Left lung (tissue), 4 donors: ENCODE measurements at regions not wholly inside any gene's neighbourhood (a gene's known extent, or its start where the extent isn't known, plus 50 kb on each side); places are given as distances from the start of the nearest gene placed in this dataset.
A peak's percentile ranks its signal among the peaks of the same experiment; 100 is the strongest.
"Not testable (repeated sequence)": the region's sequence is repeated elsewhere in the genome, so short reads cannot be mapped to it uniquely, and the experiment has no call there.

Source experiments
- ATAC-seq: fragments of 200-7000 bp; cut with Tn5 transposase; one replicate; pipeline ENCODE4 v1.9.1; 2020; ENCODE audit warnings: moderate library complexity
- DNase-seq, 4 donors: peaks; one replicate each; pipeline ENCODE4 v3.0.0-alpha.2; 2013 to 2020
- H3K27ac ChIP-seq, 2 donors: fragments of 200-600 bp; sonication (generic) in 1 of 2; one replicate each; pipeline versions ENCODE4 v1.5.0 to v1.8.0; 2020 to 2021
- H3K27me3 ChIP-seq, 2 donors: fragments of 200-600 bp; sonication (generic) in 1 of 2; one replicate each; pipeline versions ENCODE4 v1.5.0 to v1.8.0; 2020 to 2021
- H3K36me3 ChIP-seq, 2 donors: fragments of 200-600 bp; sonication (generic) in 1 of 2; one replicate each; pipeline versions ENCODE4 v1.5.0 to v1.8.0; 2020 to 2021
- H3K4me1 ChIP-seq, 2 donors: fragments of 200-600 bp; one replicate each; pipeline ENCODE4 v1.8.0; 2021
- H3K4me3 ChIP-seq, 2 donors: fragments of 200-600 bp; sonication (generic) in 1 of 2; one replicate each; pipeline versions ENCODE4 v1.5.0 to v1.8.0; 2020 to 2021; ENCODE audit warnings: mild to moderate bottlenecking in 1 of 2
- H3K9me3 ChIP-seq, 2 donors: fragments of 200-600 bp; sonication (generic) in 1 of 2; one replicate each; pipeline versions ENCODE4 v1.5.0 to v1.8.0; 2020 to 2021
- CTCF ChIP-seq, 2 donors: fragments of 200-600 bp; sonication (generic) in 1 of 2; IDR thresholded peaks; one replicate each; pipeline versions ENCODE4 v1.5.0 to v1.8.0; 2021; ENCODE audit warnings: antibody characterized with exemption in 2 of 2
- intact Hi-C, 2 donors: fragments of 100-400 bp; cut with DNase I; formaldehyde crosslinking; loops; one replicate each; pipeline versions ENCODE4 v1.11.2 to v1.14.2; 2022
- donor health status: DM: no; HTN: yes; CAD: no.
- donor health status: DM: no; HTN: no; CAD: no.

- Histone ChIP-seq H3K27ac (no peak overlapping the region), H3K4me3 (no peak overlapping the region), H3K9me3 (no peaks in the 10 kb centered on the region), H3K36me3 (no peaks in the 10 kb centered on the region), H3K4me1 (peaks cover 3 to 8% of the 10 kb centered on the region in 2 donors), H3K27me3 (peaks cover 48 to 69% of the 10 kb centered on the region in 2 donors)
- no peak for TF ChIP-seq CTCF (IDR thresholded peaks at IDR 0.05)
- no peak for ATAC-seq
- intact Hi-C loops = no loop called here
- peak in 1 of 4 donors; percentile 36 for DNase-seq
Measured at GRCh38 chr1:217133092-217133491, 409.9 kb upstream of the ESRRG start.

GRCh38 chr1:217123340-217123739 is 400.1 kb upstream of the ESRRG start:
- intact Hi-C loops, H3K4me3 ChIP-seq, ATAC-seq, H3K27me3 ChIP-seq, H3K9me3 ChIP-seq, H3K36me3 ChIP-seq, H3K4me1 ChIP-seq, DNase-seq, H3K27ac ChIP-seq: not testable (repeated sequence)

- no peak for TF ChIP-seq CTCF (IDR thresholded peaks at IDR 0.05)
- no peaks in the 10 kb centered on the region for H3K36me3 ChIP-seq
- H3K27me3 ChIP-seq = no peaks in the 10 kb centered on the region
- H3K9me3 ChIP-seq = no peaks in the 10 kb centered on the region
- no peak for ATAC-seq
- intact Hi-C loops = no loop called here
- no peak for DNase-seq
- no peaks in the 10 kb centered on the region for H3K4me1 ChIP-seq
- no peak overlapping the region for H3K27ac ChIP-seq
- H3K4me3 ChIP-seq = no peak overlapping the region
Measured at GRCh38 chr1:217117973-217118465, 394.8 kb upstream of the ESRRG start.

- Histone ChIP-seq H3K27me3 (no peaks in the 10 kb centered on the region), H3K4me3 (no peak overlapping the region), H3K27ac (no peak overlapping the region), H3K4me1 (no peaks in the 10 kb centered on the region), H3K36me3 (no peaks in the 10 kb centered on the region), H3K9me3 (no peaks in the 10 kb centered on the region)
- no peak for ATAC-seq
- DNase-seq = no peak
- no peak for TF ChIP-seq CTCF (IDR thresholded peaks at IDR 0.05)
- intact Hi-C loops = no loop called here
Measured at GRCh38 chr1:217115404-217116380, 392.5 kb upstream of the ESRRG start.

GRCh38 chr1:217109928-217110327 is 386.7 kb upstream of the ESRRG start:
- Histone ChIP-seq H3K27ac (no peak overlapping the region), H3K9me3 (no peaks in the 10 kb centered on the region), H3K4me3 (no peak overlapping the region), H3K36me3 (no peaks in the 10 kb centered on the region), H3K27me3 (no peaks in the 10 kb centered on the region), H3K4me1 (no peaks in the 10 kb centered on the region)
- no peak for ATAC-seq
- DNase-seq = no peak
- TF ChIP-seq CTCF (IDR thresholded peaks at IDR 0.05) = no peak
- intact Hi-C loops = no loop called here
